KMS-11 (cell line): ENCODE measurements at regions not wholly inside any gene's neighbourhood (a gene's known extent, or its start where the extent isn't known, plus 50 kb on each side); places are given as distances from the start of the nearest gene placed in this dataset.

Experiments used
- H2AFZ ChIP-seq: fragments of 200-600 bp; sonication (generic); 2 replicates; pipeline ENCODE4 v1.6.1; 2016; ENCODE audit warnings: antibody characterized with exemption, mixed run types, low read depth
- H3K27ac ChIP-seq: fragments of 200-600 bp; sonication (generic); 2 replicates; pipeline ENCODE4 v1.6.1; 2016; ENCODE audit warnings: mild to moderate bottlenecking, mixed run types
- H3K27me3 ChIP-seq: fragments of 200-600 bp; sonication (generic); 2 replicates; pipeline ENCODE4 v1.6.1; 2017; ENCODE audit warnings: mild to moderate bottlenecking, low read depth, mixed run types, moderate library complexity; ENCODE audit not compliant: insufficient read depth
- H3K36me3 ChIP-seq: fragments of 200-600 bp; sonication (generic); 2 replicates; pipeline ENCODE4 v1.6.1; 2017; ENCODE audit warnings: mild to moderate bottlenecking, mixed run types; ENCODE audit not compliant: insufficient read depth
- H3K4me1 ChIP-seq: fragments of 200-600 bp; sonication (generic); 2 replicates; pipeline ENCODE4 v1.6.1; 2016; ENCODE audit warnings: mild to moderate bottlenecking, low read depth, mixed run types; ENCODE audit not compliant: poor library complexity, severe bottlenecking
- H3K4me2 ChIP-seq: fragments of 200-600 bp; sonication (generic); 2 replicates; pipeline ENCODE4 v1.7.0; 2016; ENCODE audit warnings: mild to moderate bottlenecking, mixed run types
- H3K4me3 ChIP-seq: fragments of 200-600 bp; sonication (generic); IDR thresholded peaks from 2 replicates; pipeline ENCODE4 v1.6.1; 2017; ENCODE audit warnings: low read depth, low read length, mixed read lengths; ENCODE audit not compliant: insufficient read depth
- H3K79me2 ChIP-seq: fragments of 200-600 bp; sonication (generic); 2 replicates; pipeline ENCODE4 v1.6.1; 2016; ENCODE audit warnings: low read depth, mixed run types; ENCODE audit not compliant: insufficient read depth
- H3K9ac ChIP-seq: fragments of 200-600 bp; sonication (generic); 2 replicates; pipeline ENCODE4 v1.6.1; 2016; ENCODE audit warnings: mild to moderate bottlenecking, mixed run types
- H4K20me1 ChIP-seq: fragments of 200-600 bp; sonication (generic); 2 replicates; pipeline ENCODE4 v1.6.1; 2016; ENCODE audit warnings: mild to moderate bottlenecking, mixed run types; ENCODE audit not compliant: insufficient read depth
- TF ChIP-seq, protein P1 (sequence below): fragments of 200-600 bp; sonication (generic); conservative IDR thresholded peaks from 2 replicates; pipeline ENCODE4 v1.6.1; 2017; ENCODE audit warnings: low read depth, mild to moderate bottlenecking, antibody characterized with exemption, low read length, moderate library complexity, mixed read lengths

DNA sequence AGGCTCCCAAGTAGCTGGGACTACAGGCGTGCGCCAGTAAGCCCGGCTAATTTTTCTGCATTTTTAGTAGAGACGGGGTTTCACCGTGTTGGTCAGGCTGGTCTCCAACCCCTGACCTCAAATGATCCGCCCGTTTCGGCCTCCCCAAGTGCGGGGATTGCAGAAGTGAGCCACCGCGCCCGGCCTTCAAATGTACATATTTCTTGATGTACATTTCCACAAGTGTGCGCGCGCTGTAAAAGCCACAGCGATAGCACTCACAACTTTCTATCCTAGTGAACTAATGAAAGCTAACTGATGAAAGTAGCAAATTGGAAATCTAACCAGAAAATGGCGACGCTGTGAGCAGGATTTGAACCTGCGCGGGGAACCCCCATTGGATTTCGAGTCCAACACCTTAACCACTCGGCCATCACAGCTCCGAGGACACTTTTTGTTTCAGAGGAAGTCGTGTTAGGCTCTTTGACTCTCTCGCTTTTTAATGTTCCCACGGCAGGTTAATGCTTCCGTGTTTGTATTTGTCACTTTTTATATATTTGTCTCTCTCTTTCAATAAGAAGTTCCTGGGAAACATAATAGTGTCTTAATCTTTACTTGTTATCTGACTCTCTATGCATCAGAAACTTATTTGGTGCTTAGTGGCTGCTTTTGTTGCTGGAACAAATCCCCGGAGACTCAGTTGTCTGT lies 199.4 kb upstream of the ZNF184 start:
- Histone ChIP-seq H3K36me3 (no peaks in the 10 kb centered on the region), H3K4me3 (no peak overlapping the region), H2AFZ (no peak overlapping the region), H3K4me1 (no peaks in the 10 kb centered on the region), H3K27me3 (no peaks in the 10 kb centered on the region), H3K4me2 (no peak overlapping the region), H3K9ac (no peak overlapping the region), H3K79me2 (no peaks in the 10 kb centered on the region), H3K27ac (no peak overlapping the region), H4K20me1 (no peaks in the 10 kb centered on the region)
- TF ChIP-seq, protein P1, sequence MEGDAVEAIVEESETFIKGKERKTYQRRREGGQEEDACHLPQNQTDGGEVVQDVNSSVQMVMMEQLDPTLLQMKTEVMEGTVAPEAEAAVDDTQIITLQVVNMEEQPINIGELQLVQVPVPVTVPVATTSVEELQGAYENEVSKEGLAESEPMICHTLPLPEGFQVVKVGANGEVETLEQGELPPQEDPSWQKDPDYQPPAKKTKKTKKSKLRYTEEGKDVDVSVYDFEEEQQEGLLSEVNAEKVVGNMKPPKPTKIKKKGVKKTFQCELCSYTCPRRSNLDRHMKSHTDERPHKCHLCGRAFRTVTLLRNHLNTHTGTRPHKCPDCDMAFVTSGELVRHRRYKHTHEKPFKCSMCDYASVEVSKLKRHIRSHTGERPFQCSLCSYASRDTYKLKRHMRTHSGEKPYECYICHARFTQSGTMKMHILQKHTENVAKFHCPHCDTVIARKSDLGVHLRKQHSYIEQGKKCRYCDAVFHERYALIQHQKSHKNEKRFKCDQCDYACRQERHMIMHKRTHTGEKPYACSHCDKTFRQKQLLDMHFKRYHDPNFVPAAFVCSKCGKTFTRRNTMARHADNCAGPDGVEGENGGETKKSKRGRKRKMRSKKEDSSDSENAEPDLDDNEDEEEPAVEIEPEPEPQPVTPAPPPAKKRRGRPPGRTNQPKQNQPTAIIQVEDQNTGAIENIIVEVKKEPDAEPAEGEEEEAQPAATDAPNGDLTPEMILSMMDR: no peak

DNA sequence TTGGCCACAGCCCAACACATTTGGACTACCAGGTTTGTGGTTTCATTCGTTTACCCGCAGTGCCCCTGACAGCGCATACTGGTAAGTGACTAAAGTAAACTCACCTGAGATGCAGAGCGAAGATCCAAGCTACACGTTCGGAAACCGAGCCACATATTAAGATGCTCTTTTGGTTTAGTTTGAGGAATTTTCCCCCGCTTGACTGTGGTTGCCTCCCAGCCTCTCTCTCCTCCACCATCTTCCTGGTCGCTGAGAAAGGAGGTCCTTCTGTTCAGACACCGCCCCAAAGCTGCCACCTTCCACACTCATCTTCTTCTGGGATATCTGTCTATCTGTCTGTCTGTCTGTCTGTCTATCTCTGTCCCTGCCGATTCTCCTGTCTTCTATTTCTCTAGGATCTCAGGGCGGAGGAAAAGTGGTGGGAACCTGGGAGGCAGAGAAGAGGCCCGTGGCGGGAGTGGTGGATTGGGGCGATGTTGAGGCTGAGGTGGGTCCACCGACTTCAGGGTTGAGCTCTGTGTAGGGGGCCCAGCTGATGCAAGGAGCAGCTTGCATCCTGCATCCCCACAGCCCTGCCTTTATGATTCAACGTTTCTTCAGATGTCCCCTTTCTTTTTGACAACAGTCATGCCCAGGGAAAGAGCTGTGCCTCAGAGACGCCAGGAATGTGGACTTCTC lies 196.9 kb upstream of the ZNF184 start:
- Histone ChIP-seq H3K4me2 (no peak overlapping the region), H3K27me3 (no peaks in the 10 kb centered on the region), H3K4me3 (no peak overlapping the region), H3K36me3 (no peaks in the 10 kb centered on the region), H3K27ac (no peak overlapping the region), H3K9ac (no peak overlapping the region), H3K4me1 (no peaks in the 10 kb centered on the region), H4K20me1 (no peaks in the 10 kb centered on the region), H2AFZ (no peak overlapping the region), H3K79me2 (no peaks in the 10 kb centered on the region)
- TF ChIP-seq, protein P1: no peak

DNA sequence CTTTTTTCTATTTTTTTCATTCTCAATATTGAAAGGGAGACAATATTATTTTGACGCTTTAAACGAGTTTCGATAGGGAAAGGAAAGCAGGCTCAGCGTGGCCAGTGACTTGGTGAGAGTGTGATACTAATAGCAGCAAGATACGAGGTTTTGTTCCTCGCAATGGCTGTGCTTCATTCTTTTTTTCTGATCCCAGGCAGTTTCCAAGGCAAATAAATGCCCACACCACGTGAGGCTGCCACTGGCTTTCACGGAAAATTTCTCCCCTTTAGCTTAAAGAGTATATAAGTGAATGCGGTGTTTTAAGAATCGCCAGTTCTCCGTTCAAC lies 196.4 kb upstream of the ZNF184 start:
- Histone ChIP-seq H3K27ac (no peak overlapping the region), H3K4me2 (no peak overlapping the region), H4K20me1 (no peaks in the 10 kb centered on the region), H3K9ac (no peak overlapping the region), H3K27me3 (no peaks in the 10 kb centered on the region), H3K4me1 (no peaks in the 10 kb centered on the region), H3K36me3 (no peaks in the 10 kb centered on the region), H3K79me2 (no peaks in the 10 kb centered on the region), H3K4me3 (no peak overlapping the region), H2AFZ (no peak overlapping the region)
- TF ChIP-seq, protein P1: no peak

DNA sequence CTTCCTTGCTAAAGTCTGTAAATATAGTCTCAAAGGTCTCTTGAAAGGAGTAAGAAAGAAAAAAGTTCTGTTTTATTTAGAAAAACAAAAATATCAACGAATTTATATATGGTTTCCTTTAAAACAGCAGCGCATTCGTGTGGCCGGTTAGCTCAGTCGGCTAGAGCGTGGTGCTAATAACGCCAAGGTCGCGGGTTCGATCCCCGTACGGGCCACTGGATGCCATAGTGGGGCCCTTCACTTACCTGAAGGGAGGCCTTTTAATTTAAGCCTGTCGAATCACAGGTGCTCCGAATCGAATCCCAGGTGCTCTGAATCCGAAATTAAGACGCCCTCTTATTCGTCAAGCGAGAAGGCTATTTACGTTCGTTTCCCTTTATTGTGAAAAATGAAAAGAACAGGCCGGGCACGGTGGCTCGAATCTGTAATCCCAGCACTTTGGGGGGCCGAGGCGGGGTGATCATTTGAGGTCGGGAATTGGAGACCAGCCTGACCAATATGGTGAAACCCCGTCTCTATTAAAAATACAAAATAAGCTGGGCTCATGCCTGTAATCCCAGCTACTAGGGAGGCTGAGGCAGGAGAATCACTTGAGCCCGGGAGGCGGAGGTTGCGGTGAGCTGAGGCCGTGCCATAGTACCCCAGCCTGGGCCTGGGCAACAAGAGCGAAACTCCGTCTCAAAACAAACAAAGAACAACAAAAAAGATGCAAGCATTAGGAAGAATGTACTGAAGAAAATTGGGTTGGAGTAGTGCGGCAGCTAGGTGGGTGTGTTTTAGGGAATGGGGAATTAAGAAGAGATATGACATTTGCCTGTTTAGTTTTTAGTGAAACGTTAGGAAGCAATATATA lies 195.8 kb upstream of the ZNF184 start:
- Histone ChIP-seq H3K4me1 (no peaks in the 10 kb centered on the region), H3K27ac (no peak overlapping the region), H3K36me3 (no peaks in the 10 kb centered on the region), H4K20me1 (no peaks in the 10 kb centered on the region), H3K4me2 (no peak overlapping the region), H3K9ac (no peak overlapping the region), H3K79me2 (no peaks in the 10 kb centered on the region), H2AFZ (no peak overlapping the region), H3K27me3 (no peaks in the 10 kb centered on the region), H3K4me3 (no peak overlapping the region)
- TF ChIP-seq, protein P1: no peak
